ENCODE measurements at regions not wholly inside any gene's neighbourhood (a gene's known extent, or its start where the extent isn't known, plus 50 kb on each side); places are given as distances from the start of the nearest gene placed in this dataset.

DNA sequence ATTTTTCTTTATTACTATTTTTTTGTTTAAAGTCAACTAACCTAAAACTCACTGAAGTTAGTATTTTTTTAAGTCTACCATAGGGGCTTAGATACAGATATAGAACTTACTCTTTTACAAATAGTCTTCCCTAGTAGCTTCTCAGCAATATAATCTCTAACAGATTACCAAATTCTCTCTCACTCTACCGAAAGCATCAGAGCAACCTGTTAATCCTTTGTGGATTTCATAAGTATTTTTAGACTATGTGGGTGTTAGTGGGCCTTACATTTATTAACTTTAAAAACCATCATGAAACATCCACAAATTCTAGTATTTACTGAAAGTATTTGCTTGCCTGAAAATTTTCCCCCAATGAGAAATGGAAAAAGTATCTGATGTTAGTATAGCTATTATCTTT lies 84.6 kb upstream of the TFPI start:
- Histone ChIP-seq H3K79me1 (ENCODE audit: low read length) (no peaks in the 10 kb centered on the region), H3K23ac (ENCODE audit: low read length) (no peak overlapping the region), H2BK120ac (ENCODE audit: low read depth, low read length) (no peak overlapping the region), H4K8ac (ENCODE audit: low read depth, low read length) (no peak overlapping the region), H2BK15ac (replicated peaks; ENCODE audit: low read depth) (no peak overlapping the region), H3K4me3 (ENCODE audit: low read length) (no peak overlapping the region), H3K9ac (ENCODE audit: low read length) (no peak overlapping the region), H2AK5ac (ENCODE audit: low read length) (no peak overlapping the region), H3K4ac (ENCODE audit: low read depth, low read length) (no peak overlapping the region), H3K18ac (ENCODE audit: low read length) (no peak overlapping the region), H3K36me3 (ENCODE audit: control insufficient read depth, insufficient read depth, low read length) (no peaks in the 10 kb centered on the region), H3K4me1 (ENCODE audit: control insufficient read depth, low read depth, low read length) (no peaks in the 10 kb centered on the region), H3K56ac (ENCODE audit: low read length) (no peak overlapping the region), H4K5ac (ENCODE audit: low read length) (no peak overlapping the region), H3K79me2 (ENCODE audit: control insufficient read depth, insufficient read depth, low read length) (no peaks in the 10 kb centered on the region), H2BK5ac (ENCODE audit: low read length) (no peak overlapping the region), H3K4me2 (ENCODE audit: low read length) (no peak overlapping the region), H3K27me3 (ENCODE audit: insufficient read depth, low read length, poor library complexity) (no peaks in the 10 kb centered on the region), H3K27ac (ENCODE audit: low read depth, low read length) (no peak overlapping the region)
- WGBS (ENCODE audit: extremely low coverage, insufficient coverage, low lambda C conversion rate) = no CpG with 5 or more reads among the region's 1 CpG
- DNase-seq = no peak

GRCh38 chr2:187640926-187641510 lies 86.8 kb upstream of the TFPI start:
- Histone ChIP-seq H4K5ac (ENCODE audit: low read length) (no peak overlapping the region), H3K4me2 (ENCODE audit: low read length) (no peak overlapping the region), H2AK5ac (ENCODE audit: low read length) (no peak overlapping the region), H3K79me2 (ENCODE audit: control insufficient read depth, insufficient read depth, low read length) (no peaks in the 10 kb centered on the region), H3K27ac (ENCODE audit: low read depth, low read length) (no peak overlapping the region), H3K4ac (ENCODE audit: low read depth, low read length) (no peak overlapping the region), H2BK5ac (ENCODE audit: low read length) (no peak overlapping the region), H3K36me3 (ENCODE audit: control insufficient read depth, insufficient read depth, low read length) (no peaks in the 10 kb centered on the region), H4K8ac (ENCODE audit: low read depth, low read length) (no peak overlapping the region), H2BK120ac (ENCODE audit: low read depth, low read length) (no peak overlapping the region), H3K79me1 (ENCODE audit: low read length) (no peaks in the 10 kb centered on the region), H2BK15ac (replicated peaks; ENCODE audit: low read depth) (no peak overlapping the region), H3K23ac (ENCODE audit: low read length) (no peak overlapping the region), H3K4me3 (ENCODE audit: low read length) (no peak overlapping the region), H3K4me1 (ENCODE audit: control insufficient read depth, low read depth, low read length) (no peaks in the 10 kb centered on the region), H3K9ac (ENCODE audit: low read length) (no peak overlapping the region), H3K18ac (ENCODE audit: low read length) (no peak overlapping the region), H3K27me3 (ENCODE audit: insufficient read depth, low read length, poor library complexity) (no peaks in the 10 kb centered on the region), H3K56ac (ENCODE audit: low read length) (no peak overlapping the region)
- peak; percentile 3 for DNase-seq
- WGBS (ENCODE audit: extremely low coverage, insufficient coverage, low lambda C conversion rate) = no CpG with 5 or more reads among the region's 6 CpGs

DNA sequence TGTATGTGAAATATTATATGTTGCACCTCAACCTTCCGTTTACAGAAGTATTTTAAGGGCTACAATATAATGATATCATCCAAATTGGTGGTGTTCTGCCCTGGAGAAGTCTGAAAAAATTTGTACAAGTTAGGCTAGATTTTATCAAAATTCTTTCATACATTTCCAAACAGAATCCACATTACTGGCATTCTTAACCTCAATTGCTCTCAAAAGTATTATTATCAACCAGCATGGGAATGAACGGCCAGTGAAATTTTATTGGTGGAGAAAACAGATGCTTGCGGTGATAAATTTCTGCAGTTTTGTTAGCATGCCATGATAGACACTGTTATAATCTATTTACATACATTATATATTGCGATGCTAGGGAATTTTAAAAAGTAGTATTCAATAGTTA lies 88.3 kb upstream of the TFPI start:
- Histone ChIP-seq H3K56ac (ENCODE audit: low read length) (no peak overlapping the region), H3K23ac (ENCODE audit: low read length) (no peak overlapping the region), H3K27me3 (ENCODE audit: insufficient read depth, low read length, poor library complexity) (no peaks in the 10 kb centered on the region), H2BK5ac (ENCODE audit: low read length) (no peak overlapping the region), H3K4ac (ENCODE audit: low read depth, low read length) (no peak overlapping the region), H3K27ac (ENCODE audit: low read depth, low read length) (no peak overlapping the region), H3K18ac (ENCODE audit: low read length) (no peak overlapping the region), H3K79me1 (ENCODE audit: low read length) (no peaks in the 10 kb centered on the region), H2BK15ac (replicated peaks; ENCODE audit: low read depth) (no peak overlapping the region), H2BK120ac (ENCODE audit: low read depth, low read length) (no peak overlapping the region), H4K8ac (ENCODE audit: low read depth, low read length) (no peak overlapping the region), H3K79me2 (ENCODE audit: control insufficient read depth, insufficient read depth, low read length) (no peaks in the 10 kb centered on the region), H3K9ac (ENCODE audit: low read length) (no peak overlapping the region), H3K4me3 (ENCODE audit: low read length) (no peak overlapping the region), H3K36me3 (ENCODE audit: control insufficient read depth, insufficient read depth, low read length) (no peaks in the 10 kb centered on the region), H3K4me1 (ENCODE audit: control insufficient read depth, low read depth, low read length) (no peaks in the 10 kb centered on the region), H3K4me2 (ENCODE audit: low read length) (no peak overlapping the region), H4K5ac (ENCODE audit: low read length) (no peak overlapping the region), H2AK5ac (ENCODE audit: low read length) (no peak overlapping the region)
- DNase-seq = no peak
- WGBS (ENCODE audit: extremely low coverage, insufficient coverage, low lambda C conversion rate) = no CpG with 5 or more reads among the region's 4 CpGs

GRCh38 chr2:187644486-187644885 lies 90.3 kb upstream of the TFPI start:
- H3K23ac ChIP-seq (ENCODE audit: low read length) = no peak overlapping the region
- H3K79me1 ChIP-seq (ENCODE audit: low read length) = no peaks in the 10 kb centered on the region
- no peak overlapping the region for H4K8ac ChIP-seq (ENCODE audit: low read depth, low read length)
- H3K27ac ChIP-seq (ENCODE audit: low read depth, low read length) = no peak overlapping the region
- no peak overlapping the region for H3K4me3 ChIP-seq (ENCODE audit: low read length)
- H3K4me2 ChIP-seq (ENCODE audit: low read length) = no peak overlapping the region
- no peak overlapping the region for H3K18ac ChIP-seq (ENCODE audit: low read length)
- H3K4me1 ChIP-seq (ENCODE audit: control insufficient read depth, low read depth, low read length) = no peaks in the 10 kb centered on the region
- H2BK5ac ChIP-seq (ENCODE audit: low read length) = no peak overlapping the region
- H2BK120ac ChIP-seq (ENCODE audit: low read depth, low read length) = no peak overlapping the region
- H3K4ac ChIP-seq (ENCODE audit: low read depth, low read length) = no peak overlapping the region
- H3K79me2 ChIP-seq (ENCODE audit: control insufficient read depth, insufficient read depth, low read length) = no peaks in the 10 kb centered on the region
- no peaks in the 10 kb centered on the region for H3K36me3 ChIP-seq (ENCODE audit: control insufficient read depth, insufficient read depth, low read length)
- no peak for DNase-seq
- H4K5ac ChIP-seq (ENCODE audit: low read length) = no peak overlapping the region
- H3K56ac ChIP-seq (ENCODE audit: low read length) = no peak overlapping the region
- H2AK5ac ChIP-seq (ENCODE audit: low read length) = no peak overlapping the region
- no peaks in the 10 kb centered on the region for H3K27me3 ChIP-seq (ENCODE audit: insufficient read depth, low read length, poor library complexity)
- H3K9ac ChIP-seq (ENCODE audit: low read length) = no peak overlapping the region
- no peak overlapping the region for H2BK15ac ChIP-seq (replicated peaks; ENCODE audit: low read depth)

DNA sequence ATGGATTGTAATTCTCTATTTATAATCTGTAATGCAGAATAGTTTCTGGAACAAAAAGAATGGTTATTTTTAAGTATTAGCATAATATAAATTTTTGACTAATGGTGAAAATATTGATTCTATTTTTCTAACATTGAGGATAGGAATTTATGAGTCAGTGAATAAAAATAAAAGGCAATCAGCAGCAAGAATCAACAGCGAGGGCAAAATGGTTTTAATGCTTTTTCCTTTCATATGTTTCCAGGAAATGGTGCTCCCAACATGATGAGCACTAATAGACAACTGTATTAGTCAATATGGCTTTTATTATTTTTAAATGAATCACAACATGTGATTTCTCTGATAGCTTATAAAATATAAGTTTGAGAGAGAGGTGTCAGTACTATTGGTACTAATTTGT lies 90.7 kb upstream of the TFPI start:
- no peaks in the 10 kb centered on the region for H3K27me3 ChIP-seq (ENCODE audit: insufficient read depth, low read length, poor library complexity)
- no peak overlapping the region for H2BK15ac ChIP-seq (replicated peaks; ENCODE audit: low read depth)
- H4K5ac ChIP-seq (ENCODE audit: low read length) = no peak overlapping the region
- H4K8ac ChIP-seq (ENCODE audit: low read depth, low read length) = no peak overlapping the region
- no peaks in the 10 kb centered on the region for H3K4me1 ChIP-seq (ENCODE audit: control insufficient read depth, low read depth, low read length)
- H3K23ac ChIP-seq (ENCODE audit: low read length) = no peak overlapping the region
- no CpG with 5 or more reads among the region's 1 CpG for whole genome bisulfite sequencing (ENCODE audit: extremely low coverage, insufficient coverage, low lambda C conversion rate)
- no peak overlapping the region for H2BK120ac ChIP-seq (ENCODE audit: low read depth, low read length)
- no peak overlapping the region for H3K27ac ChIP-seq (ENCODE audit: low read depth, low read length)
- no peak overlapping the region for H2AK5ac ChIP-seq (ENCODE audit: low read length)
- H3K79me2 ChIP-seq (ENCODE audit: control insufficient read depth, insufficient read depth, low read length) = no peaks in the 10 kb centered on the region
- H3K18ac ChIP-seq (ENCODE audit: low read length) = no peak overlapping the region
- no peak overlapping the region for H3K4ac ChIP-seq (ENCODE audit: low read depth, low read length)
- H2BK5ac ChIP-seq (ENCODE audit: low read length) = no peak overlapping the region
- H3K4me2 ChIP-seq (ENCODE audit: low read length) = no peak overlapping the region
- H3K56ac ChIP-seq (ENCODE audit: low read length) = no peak overlapping the region
- DNase-seq = no peak
- H3K4me3 ChIP-seq (ENCODE audit: low read length) = no peak overlapping the region
- H3K79me1 ChIP-seq (ENCODE audit: low read length) = no peaks in the 10 kb centered on the region
- no peak overlapping the region for H3K9ac ChIP-seq (ENCODE audit: low read length)
- H3K36me3 ChIP-seq (ENCODE audit: control insufficient read depth, insufficient read depth, low read length) = no peaks in the 10 kb centered on the region

DNA sequence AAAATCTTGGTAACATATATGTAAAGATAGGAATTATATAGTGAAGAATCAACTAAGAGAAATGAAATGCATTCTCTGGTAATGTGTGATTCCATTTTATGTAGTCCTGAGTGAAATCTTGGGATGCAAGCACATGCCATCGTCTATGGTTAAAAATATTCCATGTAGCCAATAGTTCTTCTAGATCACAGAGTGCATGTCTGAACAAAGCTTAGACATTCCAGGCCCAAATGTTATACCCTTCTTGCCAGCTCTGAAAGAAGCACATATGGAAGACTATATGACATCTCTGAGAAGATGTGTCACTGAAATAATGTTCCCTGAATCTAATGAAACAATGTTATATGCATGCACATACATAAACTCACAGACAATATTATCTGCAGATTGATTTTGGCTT lies 92.3 kb upstream of the TFPI start:
- no peak overlapping the region for H3K4me3 ChIP-seq (ENCODE audit: low read length)
- H2BK15ac ChIP-seq (replicated peaks; ENCODE audit: low read depth) = no peak overlapping the region
- H3K56ac ChIP-seq (ENCODE audit: low read length) = no peak overlapping the region
- no peak overlapping the region for H3K4ac ChIP-seq (ENCODE audit: low read depth, low read length)
- H2BK5ac ChIP-seq (ENCODE audit: low read length) = no peak overlapping the region
- H2BK120ac ChIP-seq (ENCODE audit: low read depth, low read length) = no peak overlapping the region
- no peaks in the 10 kb centered on the region for H3K79me2 ChIP-seq (ENCODE audit: control insufficient read depth, insufficient read depth, low read length)
- H4K5ac ChIP-seq (ENCODE audit: low read length) = no peak overlapping the region
- H3K18ac ChIP-seq (ENCODE audit: low read length) = no peak overlapping the region
- WGBS (ENCODE audit: extremely low coverage, insufficient coverage, low lambda C conversion rate) = no CpG with 5 or more reads among the region's 1 CpG
- no peak overlapping the region for H3K4me2 ChIP-seq (ENCODE audit: low read length)
- no peak overlapping the region for H2AK5ac ChIP-seq (ENCODE audit: low read length)
- no peaks in the 10 kb centered on the region for H3K4me1 ChIP-seq (ENCODE audit: control insufficient read depth, low read depth, low read length)
- no peak for DNase-seq
- H4K8ac ChIP-seq (ENCODE audit: low read depth, low read length) = no peak overlapping the region
- H3K27me3 ChIP-seq (ENCODE audit: insufficient read depth, low read length, poor library complexity) = no peaks in the 10 kb centered on the region
- no peak overlapping the region for H3K27ac ChIP-seq (ENCODE audit: low read depth, low read length)
- no peaks in the 10 kb centered on the region for H3K79me1 ChIP-seq (ENCODE audit: low read length)
- no peak overlapping the region for H3K23ac ChIP-seq (ENCODE audit: low read length)
- no peak overlapping the region for H3K9ac ChIP-seq (ENCODE audit: low read length)
- H3K36me3 ChIP-seq (ENCODE audit: control insufficient read depth, insufficient read depth, low read length) = no peaks in the 10 kb centered on the region
